Renal pelvis (tissue), 1 donor: ENCODE measurements at regions not wholly inside any gene's neighbourhood (a gene's known extent, or its start where the extent isn't known, plus 50 kb on each side); places are given as distances from the start of the nearest gene placed in this dataset.
"Not testable (repeated sequence)": the region's sequence is repeated elsewhere in the genome, so short reads cannot be mapped to it uniquely, and the experiment has no call there.

Source experiments
- DNase-seq: peaks from one replicate; pipeline ENCODE4 v3.0.0-alpha.2; 2013

GRCh38 chr13:86858216-86858615 is 813.0 kb upstream of the SLITRK5 start:
- DNase-seq: no peak

DNA sequence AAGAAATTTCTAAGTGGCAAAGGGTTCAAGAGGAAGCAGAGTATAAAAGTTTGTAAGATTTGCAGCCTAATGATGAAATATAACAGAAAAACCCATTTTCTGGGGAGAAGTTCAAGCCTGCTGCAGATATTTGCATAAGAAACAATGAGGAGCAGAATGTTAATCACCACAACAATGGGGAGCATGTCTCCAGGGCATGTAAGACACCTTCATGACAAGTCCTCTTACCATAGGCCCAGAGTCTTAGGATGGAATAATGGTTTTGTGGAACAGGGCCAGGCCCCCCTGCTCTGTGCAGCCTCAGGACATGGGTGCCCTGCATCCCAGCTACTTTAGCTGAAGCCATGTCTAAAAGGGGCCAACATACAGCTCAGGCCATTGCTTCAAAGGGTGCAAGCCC is 809.0 kb upstream of the SLITRK5 start:
- DNase-seq: no peak

DNA sequence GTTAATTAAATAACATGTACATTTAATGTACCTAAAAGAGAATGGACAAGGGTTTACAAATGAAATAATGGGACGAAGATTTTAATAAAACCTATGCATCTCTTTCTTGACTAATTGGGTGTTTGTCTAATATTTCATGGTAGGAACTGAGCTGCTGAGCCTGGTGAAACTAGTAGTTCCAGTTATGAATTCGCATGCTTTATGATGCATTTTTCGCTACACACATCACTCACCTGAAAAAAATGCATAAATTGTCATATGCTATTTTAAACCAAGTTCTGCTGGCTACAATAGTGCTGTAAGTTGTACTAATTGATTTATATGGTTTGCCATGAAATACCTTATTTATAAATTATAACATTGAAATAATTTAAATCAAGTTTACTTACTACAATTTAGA is 806.8 kb upstream of the SLITRK5 start:
- no peak for DNase-seq

- no peak for DNase-seq
These were observed 800.7 kb upstream of the SLITRK5 start for GRCh38 chr13:86870444-86870843.

DNA sequence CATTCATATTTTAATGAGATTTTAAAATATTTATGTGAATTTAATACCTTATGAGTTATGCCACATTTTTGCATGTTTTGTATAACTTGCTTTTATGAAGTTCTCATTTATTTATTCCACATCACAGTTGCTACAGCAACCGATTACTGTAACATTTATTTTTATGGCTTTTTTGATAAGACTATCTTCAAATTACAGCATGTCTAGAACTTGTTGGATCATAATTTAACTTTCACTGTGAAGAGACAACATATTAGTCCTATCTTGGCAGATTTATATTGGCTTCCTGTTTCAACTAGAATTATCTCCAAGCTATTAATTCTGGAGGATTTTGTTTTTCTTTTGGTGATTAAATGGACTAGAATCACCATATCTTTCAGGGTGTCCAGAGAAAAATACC is 793.7 kb upstream of the SLITRK5 start:
- DNase-seq: peak; percentile 12

GRCh38 chr13:86878781-86879180 is 792.4 kb upstream of the SLITRK5 start:
- no peak for DNase-seq

DNA sequence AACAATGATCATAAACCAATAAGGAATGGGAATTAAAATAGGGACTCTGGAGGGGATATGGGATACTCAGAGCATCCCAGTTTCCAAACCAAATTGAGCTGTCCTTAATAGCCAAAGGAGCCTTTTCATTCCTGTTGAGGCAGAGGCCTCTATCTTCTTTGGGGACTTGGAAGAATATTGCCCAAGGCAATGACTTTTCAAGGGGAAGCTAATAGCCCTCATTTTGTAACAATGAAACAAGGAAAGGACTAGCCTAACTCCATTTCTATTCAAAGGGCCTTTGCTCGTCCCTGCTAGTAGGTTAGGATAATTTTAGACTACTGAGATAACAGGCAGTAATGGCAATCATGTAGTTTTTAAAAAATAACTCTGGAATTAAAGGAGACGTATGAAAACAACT is 789.8 kb upstream of the SLITRK5 start:
- no peak for DNase-seq

- no peak for DNase-seq
These were observed 789.1 kb upstream of the SLITRK5 start for GRCh38 chr13:86882107-86882506.

DNA sequence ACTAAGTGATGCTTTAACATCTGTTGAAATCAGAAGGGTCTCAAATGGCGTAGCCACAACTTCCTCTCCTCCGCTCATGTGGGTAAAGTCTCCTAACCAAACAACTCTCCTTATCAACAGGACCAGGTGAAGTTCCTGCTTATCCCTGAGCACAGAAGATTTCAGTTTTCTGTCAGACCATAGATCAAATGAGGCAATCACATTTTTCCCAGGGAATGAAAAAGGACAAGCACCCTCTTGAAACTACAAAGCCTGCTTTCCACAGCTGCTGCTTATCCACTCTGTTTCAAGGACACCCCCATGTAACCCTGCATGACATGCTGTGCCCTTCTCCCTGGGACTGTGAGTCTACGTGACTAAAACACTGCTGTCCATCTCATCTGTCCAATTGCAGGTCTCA is 788.3 kb upstream of the SLITRK5 start:
- no peak for DNase-seq

DNA sequence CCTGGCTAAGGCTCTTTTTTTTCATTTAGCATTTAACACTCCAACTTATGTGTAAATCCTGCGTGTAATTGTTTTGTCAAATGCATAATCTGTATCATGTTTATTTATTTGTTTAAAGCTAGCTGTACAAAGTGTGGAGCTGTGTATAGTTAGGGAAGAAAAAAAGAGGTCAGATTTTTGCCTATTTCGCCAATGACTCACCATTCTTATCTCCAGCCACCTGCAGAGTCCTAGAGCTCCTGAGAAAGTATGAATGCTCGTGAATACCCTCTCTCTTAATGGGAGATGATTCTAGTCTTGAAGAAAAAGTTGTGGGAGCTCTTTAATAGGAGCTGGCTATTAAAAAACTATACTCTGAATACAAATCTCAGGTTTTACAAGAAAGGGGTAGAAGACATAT is 778.8 kb upstream of the SLITRK5 start:
- DNase-seq: no peak

DNA sequence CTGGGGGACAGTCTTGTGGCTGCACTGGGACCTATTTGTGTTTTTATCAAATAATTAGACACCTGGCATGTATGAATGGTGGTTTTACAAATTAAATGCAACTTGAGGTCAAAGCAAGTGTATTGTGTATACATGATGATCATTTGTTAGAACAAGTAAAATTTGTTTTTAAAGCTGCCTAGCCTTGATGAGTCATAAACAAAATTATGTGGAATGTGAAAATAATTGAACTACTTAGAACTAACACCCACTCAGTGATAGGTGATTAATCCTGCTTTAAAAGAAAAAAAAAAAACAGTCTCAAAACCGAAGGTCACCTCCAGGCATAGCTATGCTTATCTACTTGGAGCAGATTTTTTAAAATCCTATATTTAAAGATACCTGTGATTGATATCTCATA is 770.3 kb upstream of the SLITRK5 start:
- no peak for DNase-seq

DNA sequence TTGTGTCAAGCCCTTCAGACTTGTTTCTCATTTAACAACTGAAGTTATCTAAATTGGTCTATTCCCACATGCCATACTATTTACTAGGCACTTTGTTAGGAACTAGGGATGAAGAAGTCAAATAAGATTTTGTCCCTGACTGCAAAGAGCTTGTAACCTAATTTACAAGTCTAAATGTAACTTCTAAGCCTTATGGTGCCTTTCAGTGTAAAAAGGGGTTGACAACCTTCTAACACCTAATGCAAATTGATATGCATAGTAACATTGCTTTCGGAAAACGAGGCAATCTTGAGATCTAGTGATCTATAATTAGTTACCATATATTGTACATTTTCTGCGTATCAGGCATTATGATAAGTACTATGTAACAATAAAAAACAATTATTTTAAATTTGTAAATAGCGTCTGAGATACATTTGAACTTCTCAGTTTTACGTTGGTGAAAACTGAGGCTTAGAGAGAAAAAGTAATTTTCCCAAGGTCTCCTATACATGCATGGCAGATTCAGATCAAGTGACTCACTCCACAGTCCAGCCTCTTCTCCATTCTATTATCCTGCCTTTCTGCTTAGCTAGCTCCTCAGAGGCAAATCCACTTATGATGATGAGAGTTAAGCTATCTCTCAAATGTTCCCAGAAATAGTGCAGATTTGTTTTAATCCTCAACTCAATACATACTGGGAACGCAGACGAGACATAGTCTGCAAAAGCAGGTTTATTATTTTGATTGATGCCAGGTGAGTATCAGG is 764.9 kb upstream of the SLITRK5 start:
- DNase-seq: no peak

- no peak for DNase-seq
These were observed 764.0 kb upstream of the SLITRK5 start for GRCh38 chr13:86907156-86907555.

DNA sequence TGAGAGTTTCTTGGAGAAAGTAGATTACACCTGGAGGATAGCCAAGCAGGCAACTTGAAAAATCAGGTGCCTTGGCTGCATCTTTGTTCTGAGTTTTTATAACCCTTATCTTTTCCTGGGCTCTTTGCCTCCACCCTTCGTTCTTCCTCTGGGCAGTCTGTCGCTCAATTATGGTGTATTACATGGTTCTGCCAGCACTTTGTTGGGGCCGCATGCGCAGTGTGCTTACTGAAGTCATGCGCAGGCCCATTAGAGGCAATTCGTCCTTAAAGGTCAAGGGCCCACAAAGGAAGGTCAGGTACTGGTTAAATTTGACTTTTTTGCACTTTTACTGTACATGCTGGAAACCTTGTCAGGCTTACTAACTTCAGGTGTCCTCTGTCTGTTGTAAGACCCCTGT is 761.9 kb upstream of the SLITRK5 start:
- DNase-seq: no peak

GRCh38 chr13:86914757-86915156 is 756.4 kb upstream of the SLITRK5 start:
- no peak for DNase-seq

- DNase-seq: not testable (repeated sequence)
These were observed 753.7 kb upstream of the SLITRK5 start for GRCh38 chr13:86917438-86917837.

- no peak for DNase-seq
These were observed 752.5 kb upstream of the SLITRK5 start for GRCh38 chr13:86918682-86919081.

- no peak for DNase-seq
These were observed 750.2 kb upstream of the SLITRK5 start for GRCh38 chr13:86920961-86921360.

- peak; percentile 4 for DNase-seq
These were observed 748.2 kb upstream of the SLITRK5 start for GRCh38 chr13:86922936-86923335.

DNA sequence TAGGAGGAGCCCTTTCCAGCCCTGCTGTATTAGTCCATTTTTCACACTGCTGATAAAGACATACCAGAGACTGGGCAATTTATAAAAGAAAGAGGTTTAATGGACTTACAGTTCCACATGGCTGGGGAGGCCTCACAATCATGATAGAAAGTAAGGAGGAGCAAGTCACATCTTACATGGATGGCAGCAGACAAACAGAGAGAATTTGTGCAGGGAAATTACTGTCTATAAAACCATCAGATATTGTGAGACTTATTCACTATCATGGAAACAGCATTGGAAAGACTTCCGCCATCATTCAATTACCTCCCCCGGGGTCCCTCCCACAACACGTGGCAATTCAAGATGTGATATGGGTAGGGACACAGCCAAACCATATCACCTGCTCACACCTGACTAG is 744.3 kb upstream of the SLITRK5 start:
- not testable (repeated sequence) for DNase-seq

- no peak for DNase-seq
These were observed 738.3 kb upstream of the SLITRK5 start for GRCh38 chr13:86932776-86933334.

DNA sequence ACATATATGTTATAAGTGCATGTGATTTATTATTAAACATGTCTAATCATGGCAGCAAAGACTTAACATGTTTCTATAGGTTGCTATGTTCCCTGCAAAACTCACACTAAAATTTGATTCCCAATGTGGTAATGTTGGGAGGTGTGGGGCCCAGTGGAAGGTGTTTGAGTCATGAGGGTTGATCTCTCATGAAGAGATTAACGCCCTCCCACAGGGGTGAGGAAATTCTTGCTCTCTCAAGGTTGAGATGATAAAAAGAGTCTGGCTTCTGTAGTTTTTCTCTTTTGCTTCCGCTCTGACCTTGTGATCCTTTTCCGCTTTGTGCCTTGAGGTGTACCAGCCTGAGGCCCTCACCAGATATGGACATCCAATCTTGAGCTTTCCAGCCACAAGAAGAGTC is 737.5 kb upstream of the SLITRK5 start:
- no peak for DNase-seq

- no peak for DNase-seq
These were observed 733.9 kb upstream of the SLITRK5 start for GRCh38 chr13:86937316-86937715.

GRCh38 chr13:86945584-86945983 is 725.6 kb upstream of the SLITRK5 start:
- no peak for DNase-seq
